Sigmoid colon (tissue), 4 donors: ENCODE measurements at regions not wholly inside any gene's neighbourhood (a gene's known extent, or its start where the extent isn't known, plus 50 kb on each side); places are given as distances from the start of the nearest gene placed in this dataset.

Experiments
- CTCF ChIP-seq, 4 experiments: fragments of 450-650 bp in 3 of 4; fragments of 200-600 bp in 1 of 4; IDR thresholded peaks; one replicate each; pipeline ENCODE4 v1.5.1; 2016 to 2019; ENCODE audit warnings: antibody characterized with exemption in 4 of 4, mild to moderate bottlenecking in 3 of 4, moderate library complexity in 2 of 4
- POLR2A ChIP-seq, 2 donors: fragments of 450-650 bp; IDR thresholded peaks; one replicate each; pipeline ENCODE4 v1.6.1; 2016; ENCODE audit warnings: antibody characterized with exemption in 2 of 2, mild to moderate bottlenecking in 2 of 2, moderate library complexity in 2 of 2
- POLR2AphosphoS5 ChIP-seq, 4 donors: sonication (generic); formaldehyde crosslinking; IDR thresholded peaks; one replicate each; pipeline ENCODE4 v1.6.1; 2017; ENCODE audit warnings: antibody characterized with exemption in 4 of 4

DNA sequence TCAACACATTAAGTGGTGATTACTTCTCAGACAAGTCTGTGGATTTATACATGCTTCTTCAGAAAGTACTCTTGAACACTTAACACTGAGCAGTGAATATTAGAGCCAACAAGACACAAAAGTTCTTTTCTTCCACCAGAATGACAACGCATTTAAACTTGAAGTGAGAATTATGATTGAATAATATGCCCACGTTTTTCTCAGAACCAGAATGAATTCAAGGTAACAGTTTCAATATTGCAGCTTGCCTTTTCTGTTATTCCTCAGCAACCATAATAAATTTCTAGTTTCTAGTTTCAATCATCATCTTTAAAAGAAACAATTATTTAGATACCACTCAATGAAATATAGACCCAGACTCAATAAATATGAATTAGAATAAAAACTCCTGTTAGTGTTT lies 547.0 kb downstream of the NUP35 start:
- TF ChIP-seq POLR2A (IDR thresholded peaks at IDR 0.05) (no peak), CTCF (IDR thresholded peaks at IDR 0.05) (no peak), POLR2AphosphoS5 (IDR thresholded peaks at IDR 0.05) (no peak)
